ENCODE measurements at regions not wholly inside any gene's neighbourhood (a gene's known extent, or its start where the extent isn't known, plus 50 kb on each side); places are given as distances from the start of the nearest gene placed in this dataset.

DNA sequence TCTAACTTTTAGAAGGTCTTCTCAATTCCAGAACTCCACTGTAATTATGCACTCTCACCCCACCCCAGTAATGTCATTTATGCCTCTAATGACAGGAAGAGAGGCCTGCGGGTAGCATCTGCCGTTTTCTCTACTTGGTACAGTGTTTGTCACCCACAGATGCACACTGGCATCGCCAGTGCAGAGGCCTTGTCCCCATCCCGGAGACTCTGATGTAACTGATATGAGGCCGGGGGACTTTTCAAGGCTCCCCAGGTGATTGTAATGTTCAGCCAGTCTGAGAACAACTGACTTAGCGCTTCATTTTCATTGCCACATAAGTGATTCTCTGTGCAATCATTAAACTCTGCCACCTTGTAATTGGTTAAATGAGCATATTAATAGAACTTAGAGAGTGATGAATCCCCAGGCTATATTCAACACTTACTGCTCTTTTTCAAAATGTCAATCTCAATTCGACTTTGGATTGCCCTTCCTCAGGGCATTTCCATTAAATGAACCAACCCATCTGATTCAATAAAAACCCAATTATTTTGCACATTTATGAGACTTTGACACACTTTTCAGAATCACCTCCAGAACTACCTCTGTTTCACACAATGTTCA, 113.2 kb downstream of the HERPUD2 start:
- no peak for DNase-seq (ENCODE audit: low read depth)

DNA sequence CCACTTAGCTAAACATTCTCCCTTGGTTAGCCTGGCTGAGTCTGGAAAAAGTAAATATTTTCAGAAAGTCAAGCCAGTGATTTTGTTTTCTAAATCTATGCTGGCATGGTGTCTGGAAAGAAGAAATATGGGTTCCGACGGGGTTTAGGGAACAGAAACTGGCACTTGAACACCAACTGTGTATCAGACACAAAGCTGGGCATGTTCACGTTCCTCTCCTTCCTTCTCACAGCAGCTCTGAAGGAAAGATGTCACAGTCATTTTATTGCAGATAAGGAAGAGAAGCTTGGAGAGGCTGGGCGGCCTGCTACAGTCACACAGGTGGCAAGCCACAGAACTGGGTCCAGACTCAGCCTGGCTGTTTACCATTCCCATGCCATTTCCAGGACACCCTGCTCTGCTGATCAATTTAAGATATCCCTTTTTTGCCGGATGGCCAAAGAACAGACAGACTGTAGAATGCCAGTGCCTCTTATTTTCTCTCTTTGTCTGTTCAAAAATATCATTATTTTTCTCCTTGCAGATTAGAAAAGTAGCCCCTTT, 118.8 kb downstream of the HERPUD2 start:
- DNase-seq (ENCODE audit: low read depth) = no peak

DNA sequence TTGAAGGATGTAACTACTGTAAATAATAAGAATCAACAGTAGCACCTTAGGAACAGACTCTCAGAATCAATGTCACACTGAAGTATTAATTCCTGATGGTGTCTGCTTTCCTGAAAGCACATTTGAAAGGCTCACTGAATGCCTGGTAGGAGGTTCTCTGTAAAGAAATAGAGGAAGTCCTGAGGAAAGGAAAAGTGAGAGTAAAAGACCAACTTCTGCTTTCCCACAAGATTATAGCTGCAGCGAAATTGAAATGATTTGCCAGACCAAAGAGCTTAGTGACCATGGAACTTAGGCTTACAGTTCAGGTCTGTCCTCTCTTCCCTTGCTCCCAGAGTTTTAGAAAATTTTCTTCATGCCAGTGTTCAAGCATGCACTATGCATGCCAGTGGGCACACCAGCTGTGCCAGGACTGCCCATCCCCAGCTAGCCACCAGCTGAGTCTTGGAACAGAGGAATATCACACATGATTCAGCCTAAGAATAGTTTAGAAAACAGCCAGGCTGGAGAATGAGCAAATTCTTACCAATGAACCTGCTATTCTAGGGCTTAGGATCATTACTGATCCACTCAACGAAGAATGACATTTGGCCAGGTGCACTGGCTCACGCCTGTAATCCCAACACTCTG, 123.2 kb downstream of the HERPUD2 start:
- DNase-seq (ENCODE audit: low read depth) = no peak

GRCh38 chr7:35570937-35571336, 124.0 kb downstream of the HERPUD2 start:
- no peak for DNase-seq (ENCODE audit: low read depth)

DNA sequence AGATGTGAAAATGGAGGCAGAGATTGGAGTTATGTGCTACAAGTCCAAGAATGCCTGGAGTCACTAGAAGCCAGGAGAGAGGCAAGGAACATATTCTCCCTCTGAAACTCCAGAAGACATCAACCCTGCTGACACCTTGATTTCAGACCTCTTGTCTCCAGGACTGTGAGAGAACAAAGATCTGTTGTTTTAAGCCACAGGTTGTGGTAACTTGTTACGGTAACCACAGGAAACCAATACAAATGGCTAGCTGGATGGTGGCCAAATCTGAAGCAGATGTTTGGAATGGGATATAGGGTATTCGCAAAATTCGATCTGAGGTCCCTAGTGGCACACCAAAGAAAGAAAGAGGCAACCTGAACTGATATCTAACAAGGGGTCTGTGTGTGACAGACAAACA, 129.0 kb downstream of the HERPUD2 start:
- DNase-seq (ENCODE audit: low read depth) = no peak

DNA sequence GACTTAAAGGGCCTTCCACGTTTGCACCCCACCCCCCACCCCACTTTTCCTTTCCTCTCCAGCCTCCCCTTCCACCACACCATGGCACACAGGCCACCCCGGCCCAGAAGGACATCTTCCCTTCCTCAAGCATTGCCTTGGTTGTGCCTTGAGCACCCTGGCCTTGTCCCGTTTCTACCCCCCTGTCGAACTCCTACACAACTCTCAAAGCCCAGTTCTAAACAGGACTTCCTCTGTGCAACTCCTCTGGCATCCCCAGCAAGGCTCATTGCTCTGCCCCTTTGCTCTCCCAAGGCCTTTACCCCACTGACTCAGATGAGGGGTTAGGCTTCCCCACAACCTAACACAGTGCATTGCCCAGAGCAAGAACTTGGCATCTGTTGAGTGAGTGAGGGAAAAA, 136.1 kb downstream of the HERPUD2 start:
- DNase-seq (ENCODE audit: low read depth) = no peak

DNA sequence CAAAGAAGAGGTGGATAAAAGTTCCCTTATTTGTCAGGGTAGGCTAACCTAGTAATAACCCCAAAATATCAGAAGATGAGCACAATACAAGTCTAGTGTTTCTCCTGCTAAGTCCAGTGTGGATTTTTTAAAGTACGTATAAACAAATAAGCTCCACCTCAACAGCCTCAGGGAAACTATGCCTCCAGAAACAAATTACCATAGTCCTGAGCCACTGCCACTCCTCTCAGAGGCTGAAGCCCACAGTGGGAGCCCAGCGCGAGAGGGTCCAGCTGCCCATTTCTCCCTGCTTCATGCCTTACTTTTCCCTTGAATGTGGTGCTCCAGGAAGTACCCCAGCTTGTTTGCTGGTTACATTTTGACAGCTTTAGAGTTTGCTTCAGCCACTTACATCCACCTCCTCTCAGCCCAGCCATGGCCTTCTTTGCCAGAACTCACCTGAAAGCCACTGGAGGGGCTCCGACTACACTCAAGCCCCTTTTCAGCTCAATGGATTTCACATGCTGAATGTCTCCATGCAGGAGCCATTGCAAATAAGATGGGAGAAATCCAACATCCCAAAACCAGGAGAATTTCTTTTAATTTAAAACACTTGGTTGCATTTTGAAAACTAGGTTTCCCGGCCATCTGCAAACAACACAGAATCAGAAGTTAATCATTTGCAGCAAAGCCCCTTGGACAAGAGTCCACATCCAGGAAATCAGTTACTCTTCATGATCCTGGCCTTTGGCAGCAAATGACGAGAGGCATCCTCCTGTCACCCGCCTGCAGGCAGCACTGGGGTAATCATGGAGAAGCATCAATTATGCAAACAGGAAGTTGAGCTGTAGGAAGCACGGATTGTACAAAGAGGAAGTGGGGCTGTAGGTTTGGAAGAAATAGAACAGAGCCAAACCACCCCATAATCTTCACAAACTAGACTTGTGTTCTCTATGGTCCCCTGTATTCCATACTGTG, 138.1 kb downstream of the HERPUD2 start:
- no peak for DNase-seq (ENCODE audit: low read depth)

DNA sequence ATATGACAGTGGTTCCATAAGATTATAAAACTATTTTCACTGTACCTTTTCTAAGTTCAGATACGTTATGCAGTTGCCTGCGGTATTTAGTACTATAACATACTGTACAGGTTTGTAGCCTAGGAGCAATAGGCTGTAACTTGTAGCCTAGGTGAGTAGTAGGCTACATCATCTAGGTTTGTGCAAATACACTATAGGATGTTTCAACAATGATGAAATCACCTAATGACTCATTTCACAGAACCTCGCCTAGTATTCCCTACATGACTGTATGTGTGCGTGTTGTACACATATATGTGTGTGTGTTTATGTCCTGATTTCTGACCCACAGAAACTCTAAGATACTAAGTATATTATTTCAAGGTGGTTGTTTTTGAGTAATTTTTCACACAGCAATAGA, 139.0 kb downstream of the HERPUD2 start:
- DNase-seq (ENCODE audit: low read depth) = peak; percentile 1

GRCh38 chr7:35555386-35555785, 139.5 kb downstream of the HERPUD2 start:
- DNase-seq (ENCODE audit: low read depth) = no peak

DNA sequence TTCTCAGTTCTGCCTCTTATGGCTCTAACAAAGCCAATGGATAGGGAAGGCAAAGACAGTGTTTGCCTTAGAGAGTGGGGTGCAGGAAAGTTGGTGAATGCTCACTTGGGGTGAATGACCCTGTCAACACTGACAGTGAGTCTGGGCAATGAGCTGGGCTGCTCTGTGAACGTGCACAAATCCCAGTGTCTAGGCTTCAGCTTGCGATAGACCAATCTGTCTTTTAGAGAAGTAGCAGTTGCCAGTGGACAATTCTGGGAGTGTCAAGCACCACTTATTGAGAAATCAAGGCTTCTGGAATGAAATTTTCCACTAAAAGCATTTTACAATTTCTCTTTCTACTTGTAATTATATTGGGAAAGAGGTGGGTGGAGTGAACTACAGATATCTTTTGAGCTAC, 141.4 kb downstream of the HERPUD2 start:
- no peak for DNase-seq (ENCODE audit: low read depth)

DNA sequence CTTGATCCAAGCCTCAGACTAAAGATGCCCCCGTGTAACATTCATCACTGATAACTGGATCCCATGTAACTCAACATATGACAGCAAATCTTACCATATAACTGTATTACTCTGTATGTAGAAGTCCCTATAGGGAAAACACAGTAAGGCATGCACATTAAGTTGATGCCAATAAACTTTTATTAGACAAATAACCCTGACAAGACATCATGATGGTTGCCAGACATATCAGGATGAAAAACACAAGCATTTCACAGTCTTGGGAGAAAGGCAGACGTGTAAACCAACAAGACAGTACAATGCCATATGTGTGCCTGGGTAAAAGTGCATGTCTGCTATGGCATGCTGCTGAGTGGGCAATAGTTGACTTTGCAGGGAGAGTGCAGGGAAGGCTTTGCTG, 142.2 kb downstream of the HERPUD2 start:
- no peak for DNase-seq (ENCODE audit: low read depth)

GRCh38 chr7:35551321-35552081, 143.4 kb downstream of the HERPUD2 start:
- DNase-seq (ENCODE audit: low read depth) = no peak

DNA sequence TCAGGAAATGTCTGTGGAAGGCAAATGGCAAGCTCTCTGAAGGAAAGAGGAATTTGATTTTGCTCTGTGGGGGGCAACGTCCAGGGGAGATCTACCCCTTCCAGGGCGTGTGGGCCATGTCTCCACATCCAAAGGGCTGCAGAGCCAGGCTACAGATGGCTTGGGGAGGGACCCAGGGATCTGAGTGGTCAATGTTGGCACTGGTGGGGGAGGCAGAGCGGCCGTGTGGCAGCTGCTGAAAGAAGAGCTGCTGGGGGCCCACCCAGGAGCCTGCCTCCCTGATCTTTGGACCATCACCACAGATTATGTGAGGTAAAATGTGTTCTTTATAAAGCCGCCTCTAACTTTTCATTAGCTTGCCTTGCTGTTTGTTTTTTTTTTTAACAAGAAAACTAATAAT, 144.1 kb downstream of the HERPUD2 start:
- no peak for DNase-seq (ENCODE audit: low read depth)

GRCh38 chr7:35549781-35550180, 145.2 kb downstream of the HERPUD2 start:
- no peak for DNase-seq (ENCODE audit: low read depth)

DNA sequence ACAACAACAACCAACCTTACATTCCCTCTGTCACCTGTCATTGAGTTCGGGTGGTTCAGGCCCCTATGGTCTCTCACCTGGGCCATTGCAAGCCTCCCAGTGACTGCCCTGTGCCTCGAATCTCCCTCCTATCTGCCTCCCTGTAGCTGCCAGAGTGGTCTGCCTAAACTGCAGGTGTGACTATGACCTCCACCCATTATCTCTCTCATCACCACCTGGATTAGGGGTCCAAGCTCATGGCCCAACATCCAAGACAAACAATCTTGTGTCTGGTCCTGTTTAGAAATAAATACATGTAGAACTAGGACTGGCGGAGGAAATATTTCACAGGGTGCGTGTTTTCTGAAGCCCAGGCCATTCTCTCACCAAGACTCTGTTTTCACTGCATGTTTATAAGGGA, 146.6 kb downstream of the HERPUD2 start:
- no peak for DNase-seq (ENCODE audit: low read depth)

DNA sequence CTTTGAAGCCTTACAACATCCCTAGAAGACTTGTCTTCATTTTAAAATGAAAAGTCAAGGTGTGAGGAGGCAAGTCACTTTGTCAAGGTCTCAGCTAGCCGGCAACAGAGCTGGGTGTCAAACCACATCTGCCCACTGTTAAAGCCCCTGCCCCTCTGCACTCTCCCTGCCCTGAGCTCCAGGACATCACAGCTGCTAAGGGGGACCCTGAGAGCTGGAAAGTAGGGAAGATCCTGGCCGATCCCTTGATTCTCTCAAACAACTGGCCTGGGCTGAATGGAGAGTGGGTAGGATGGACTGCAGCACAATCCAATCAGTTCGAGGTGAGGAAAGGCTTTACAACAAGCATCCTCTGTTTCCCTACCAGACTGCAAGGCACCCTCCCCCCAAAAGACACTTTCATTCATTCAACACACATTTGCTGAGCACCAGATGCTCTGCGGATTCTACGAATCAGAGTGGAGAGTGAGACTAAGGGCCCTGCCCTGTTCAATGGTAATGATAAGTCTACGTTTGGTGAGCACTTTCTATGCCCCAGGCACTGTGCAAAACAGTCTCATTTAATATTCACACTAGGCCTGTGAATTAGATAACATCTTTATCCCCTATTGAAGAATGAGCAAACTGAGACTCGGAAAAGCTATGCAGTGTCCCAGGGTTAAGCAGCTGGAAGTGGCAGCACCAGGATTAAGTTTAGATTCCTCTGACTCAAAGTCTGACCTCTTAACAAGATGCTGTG, 148.1 kb downstream of the HERPUD2 start:
- DNase-seq (ENCODE audit: low read depth) = no peak

DNA sequence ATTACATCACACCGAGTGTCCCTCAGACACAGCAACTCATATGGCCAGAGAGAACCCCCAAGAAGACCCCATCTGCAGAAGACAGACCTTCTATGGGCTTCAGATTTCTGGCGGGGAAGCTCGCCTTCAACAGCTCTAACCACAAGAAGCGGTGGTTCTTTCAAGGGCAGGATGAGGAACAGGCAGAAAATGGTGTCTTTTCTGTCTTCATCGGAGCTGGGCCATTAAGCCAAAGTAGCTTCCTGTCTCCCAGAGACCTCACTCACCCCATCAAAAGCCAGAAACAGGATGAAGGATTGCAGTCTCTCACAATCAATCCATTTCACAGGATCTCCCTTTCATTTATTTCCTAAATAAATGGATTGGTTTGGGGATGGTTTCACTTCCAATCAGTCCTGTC, 149.1 kb downstream of the HERPUD2 start:
- no peak for DNase-seq (ENCODE audit: low read depth)

GRCh38 chr7:35544028-35544742, 150.8 kb downstream of the HERPUD2 start:
- no peak for DNase-seq (ENCODE audit: low read depth)

DNA sequence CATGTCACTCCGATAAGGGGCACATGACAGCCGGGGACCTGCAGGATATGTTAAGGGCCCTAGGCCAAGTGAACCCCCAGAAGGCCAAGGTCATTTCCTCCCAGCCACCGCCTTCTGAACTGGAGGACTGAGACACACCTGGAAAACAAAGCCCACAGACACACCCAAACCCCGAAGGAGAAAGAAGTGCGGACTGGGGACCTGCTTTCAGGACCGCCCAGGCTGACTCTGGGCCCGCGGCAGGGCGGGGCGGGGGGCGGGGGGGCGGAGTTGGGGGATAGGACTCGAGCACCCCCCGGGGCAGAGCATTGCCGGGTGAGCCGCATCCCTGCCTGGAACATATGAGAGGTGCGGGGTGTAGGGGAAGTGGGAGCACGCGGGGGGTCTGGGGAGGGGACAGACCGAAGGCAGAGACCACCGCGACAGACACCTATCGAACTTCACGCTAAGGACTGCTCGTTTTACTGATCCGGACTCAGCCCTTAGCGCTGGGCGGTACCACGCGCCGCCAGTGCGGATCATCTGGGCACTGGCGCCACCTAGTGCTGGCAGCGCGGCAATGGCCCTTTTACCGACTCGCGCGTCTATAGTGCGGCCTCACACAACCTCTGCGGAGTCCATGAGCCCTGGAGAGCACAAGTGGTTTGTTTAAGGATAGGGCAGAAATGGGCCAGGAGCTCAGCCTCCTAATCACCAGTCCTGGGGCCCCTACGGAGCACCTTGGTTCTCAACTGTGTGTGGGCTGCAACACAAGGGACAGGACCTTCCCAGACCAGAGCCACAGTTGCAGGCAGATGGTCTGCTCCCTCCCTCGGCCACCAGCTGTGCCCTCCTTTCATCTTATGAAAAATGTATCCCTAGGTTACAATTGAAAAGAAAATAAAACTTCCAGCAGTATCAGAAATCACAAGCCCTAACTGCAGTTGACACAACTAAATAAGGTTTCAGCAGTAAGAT, 157.6 kb downstream of the HERPUD2 start:
- DNase-seq (ENCODE audit: low read depth) = no peak
